ENCODE measurements at regions not wholly inside any gene's neighbourhood (a gene's known extent, or its start where the extent isn't known, plus 50 kb on each side); places are given as distances from the start of the nearest gene placed in this dataset.

DNA sequence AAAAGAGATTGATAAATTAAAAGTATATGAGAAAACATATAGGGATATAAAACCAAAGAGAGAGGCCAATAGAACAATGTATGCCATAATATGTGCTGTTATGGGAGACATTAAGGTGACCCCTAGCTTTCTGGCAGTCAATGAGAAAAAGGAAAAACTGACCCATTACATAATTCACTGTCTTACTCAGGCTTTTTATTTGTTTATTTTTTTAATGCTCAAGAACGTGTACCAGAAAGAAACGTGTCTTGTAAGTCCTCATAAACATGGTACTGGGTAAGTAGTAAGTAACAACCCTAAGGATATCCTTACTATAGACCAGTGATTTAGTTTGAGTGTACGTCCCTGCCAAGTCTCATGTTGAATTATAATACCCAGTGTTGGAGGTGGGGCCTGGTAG lies 160.8 kb upstream of the PHACTR1 start:
- H3K36me3 ChIP-seq: no peaks in the 10 kb centered on the region
- H3K27ac ChIP-seq (replicated peaks): no peak overlapping the region
- peaks cover 21% of the 10 kb centered on the region for H3K9me3 ChIP-seq (replicated peaks)
- no peak overlapping the region for H3K4me3 ChIP-seq
- no peak for DNase-seq
- no peaks in the 10 kb centered on the region for H3K27me3 ChIP-seq (ENCODE audit: low read depth)
- TF ChIP-seq, protein P1, sequence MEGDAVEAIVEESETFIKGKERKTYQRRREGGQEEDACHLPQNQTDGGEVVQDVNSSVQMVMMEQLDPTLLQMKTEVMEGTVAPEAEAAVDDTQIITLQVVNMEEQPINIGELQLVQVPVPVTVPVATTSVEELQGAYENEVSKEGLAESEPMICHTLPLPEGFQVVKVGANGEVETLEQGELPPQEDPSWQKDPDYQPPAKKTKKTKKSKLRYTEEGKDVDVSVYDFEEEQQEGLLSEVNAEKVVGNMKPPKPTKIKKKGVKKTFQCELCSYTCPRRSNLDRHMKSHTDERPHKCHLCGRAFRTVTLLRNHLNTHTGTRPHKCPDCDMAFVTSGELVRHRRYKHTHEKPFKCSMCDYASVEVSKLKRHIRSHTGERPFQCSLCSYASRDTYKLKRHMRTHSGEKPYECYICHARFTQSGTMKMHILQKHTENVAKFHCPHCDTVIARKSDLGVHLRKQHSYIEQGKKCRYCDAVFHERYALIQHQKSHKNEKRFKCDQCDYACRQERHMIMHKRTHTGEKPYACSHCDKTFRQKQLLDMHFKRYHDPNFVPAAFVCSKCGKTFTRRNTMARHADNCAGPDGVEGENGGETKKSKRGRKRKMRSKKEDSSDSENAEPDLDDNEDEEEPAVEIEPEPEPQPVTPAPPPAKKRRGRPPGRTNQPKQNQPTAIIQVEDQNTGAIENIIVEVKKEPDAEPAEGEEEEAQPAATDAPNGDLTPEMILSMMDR (IDR thresholded peaks at IDR 0.05; ENCODE audit: borderline replicate concordance): no peak
- intact Hi-C loops (cut with micrococcal nuclease): no loop called here
- H3K4me1 ChIP-seq: no peaks in the 10 kb centered on the region

DNA sequence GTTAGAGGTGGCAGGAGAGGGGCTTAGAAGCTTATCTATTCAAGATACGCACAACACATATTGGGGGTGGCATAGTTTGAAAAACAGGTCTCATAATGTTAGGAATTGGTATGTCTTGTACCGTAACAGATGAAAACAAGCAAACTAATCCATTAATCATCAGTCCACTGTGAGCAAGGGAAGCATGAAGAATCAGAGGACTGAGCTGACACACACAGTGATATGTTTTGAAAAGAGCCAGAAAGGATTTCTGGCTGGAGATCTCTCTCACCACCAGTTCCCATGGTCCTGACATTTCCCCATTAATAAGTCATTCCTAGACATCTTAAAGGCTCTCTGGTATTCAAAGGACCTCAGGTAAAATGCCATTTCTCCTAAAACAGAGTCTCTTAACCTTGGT lies 158.8 kb upstream of the PHACTR1 start:
- intact Hi-C loops (cut with micrococcal nuclease): no loop called here
- TF ChIP-seq, protein P1 (IDR thresholded peaks at IDR 0.05; ENCODE audit: borderline replicate concordance): no peak
- peaks cover 40% of the 10 kb centered on the region for H3K9me3 ChIP-seq (replicated peaks)
- no peaks in the 10 kb centered on the region for H3K27me3 ChIP-seq (ENCODE audit: low read depth)
- no peak overlapping the region for H3K4me3 ChIP-seq
- no peaks in the 10 kb centered on the region for H3K4me1 ChIP-seq
- DNase-seq: no peak
- H3K27ac ChIP-seq (replicated peaks): no peak overlapping the region
- H3K36me3 ChIP-seq: no peaks in the 10 kb centered on the region

- TF ChIP-seq, protein P1 (IDR thresholded peaks at IDR 0.05; ENCODE audit: borderline replicate concordance): no peak
- H3K4me3 ChIP-seq: no peak overlapping the region
- H3K36me3 ChIP-seq: no peaks in the 10 kb centered on the region
- intact Hi-C loops (cut with micrococcal nuclease): no loop called here
- no peak for DNase-seq
- no peaks in the 10 kb centered on the region for H3K4me1 ChIP-seq
- peaks cover 56% of the 10 kb centered on the region for H3K9me3 ChIP-seq (replicated peaks)
- H3K27me3 ChIP-seq (ENCODE audit: low read depth): no peaks in the 10 kb centered on the region
- no peak overlapping the region for H3K27ac ChIP-seq (replicated peaks)
These were observed 156.3 kb upstream of the PHACTR1 start for GRCh38 chr6:12560315-12560714.

DNA sequence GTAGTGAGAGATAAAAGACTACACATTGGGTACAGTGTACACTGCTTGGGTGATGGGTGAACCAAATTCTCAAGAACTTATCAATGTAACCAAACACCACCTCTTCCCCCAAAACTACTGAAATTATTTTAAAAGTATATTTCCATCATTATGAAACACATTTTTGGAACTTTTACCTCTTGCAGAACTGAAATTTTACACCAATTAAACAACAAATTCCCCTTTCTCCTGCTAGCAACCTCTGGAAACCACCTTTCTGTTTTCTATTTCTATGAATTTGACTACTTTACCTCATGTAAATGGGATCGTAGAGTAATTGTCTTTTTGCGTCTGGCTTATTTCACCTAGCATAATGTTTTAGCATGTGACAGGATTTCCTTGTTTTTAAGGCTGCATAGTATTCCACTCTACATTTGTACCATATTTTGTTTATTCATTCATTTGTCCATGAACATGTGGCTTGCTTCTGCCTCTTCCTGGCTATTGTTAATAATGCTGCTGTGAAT lies 149.9 kb upstream of the PHACTR1 start:
- H3K27me3 ChIP-seq (ENCODE audit: low read depth): no peaks in the 10 kb centered on the region
- intact Hi-C loops (cut with micrococcal nuclease): no loop called here
- peaks cover 8% of the 10 kb centered on the region for H3K4me1 ChIP-seq
- peaks cover 33% of the 10 kb centered on the region for H3K9me3 ChIP-seq (replicated peaks)
- no peak overlapping the region for H3K27ac ChIP-seq (replicated peaks)
- no peak overlapping the region for H3K4me3 ChIP-seq
- TF ChIP-seq, protein P1 (IDR thresholded peaks at IDR 0.05; ENCODE audit: borderline replicate concordance): no peak
- H3K36me3 ChIP-seq: no peaks in the 10 kb centered on the region
- no peak for DNase-seq

DNA sequence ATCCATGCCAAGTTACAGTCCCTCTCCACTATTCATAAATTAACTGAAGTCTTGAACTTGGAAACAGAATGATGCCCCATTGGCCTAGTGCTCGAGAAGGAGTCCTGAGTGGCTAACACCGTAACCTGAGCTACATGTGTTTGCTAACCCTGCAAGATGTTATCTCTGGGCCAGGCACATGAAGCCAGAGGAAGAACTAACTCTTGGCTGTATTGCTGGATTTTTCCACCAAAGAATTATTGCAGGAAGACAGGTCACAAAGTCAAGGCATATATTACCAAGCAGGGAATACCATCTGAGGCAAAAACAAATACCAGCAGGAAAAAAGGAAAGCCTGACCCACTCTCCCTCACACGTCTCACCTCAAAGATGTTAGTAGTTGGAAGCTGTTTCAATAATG lies 148.9 kb upstream of the PHACTR1 start:
- H3K27me3 ChIP-seq (ENCODE audit: low read depth): no peaks in the 10 kb centered on the region
- H3K27ac ChIP-seq (replicated peaks): no peak overlapping the region
- TF ChIP-seq, protein P1 (IDR thresholded peaks at IDR 0.05; ENCODE audit: borderline replicate concordance): no peak
- intact Hi-C loops (cut with micrococcal nuclease): no loop called here
- no peaks in the 10 kb centered on the region for H3K36me3 ChIP-seq
- H3K4me1 ChIP-seq: peaks cover 12% of the 10 kb centered on the region
- no peak for DNase-seq
- H3K4me3 ChIP-seq: no peak overlapping the region
- peaks cover 23% of the 10 kb centered on the region for H3K9me3 ChIP-seq (replicated peaks)

Data from left ventricle myocardium inferior (tissue), 1 donor.